HG02798 (cell line): ENCODE measurements at regions not wholly inside any gene's neighbourhood (a gene's known extent, or its start where the extent isn't known, plus 50 kb on each side); places are given as distances from the start of the nearest gene placed in this dataset.
A peak's percentile ranks its signal among the peaks of the same experiment; 100 is the strongest.

ENCODE experiments used
- ATAC-seq: cut with Tn5 transposase; IDR thresholded peaks from one replicate; pipeline ENCODE4 v1.9.1; 2021; ENCODE audit warnings: mild to moderate bottlenecking; ENCODE audit not compliant: unreplicated experiment, poor library complexity

GRCh38 chrY:12981074-12981473 lies 76.4 kb downstream of the DDX3Y start:
- no peak for ATAC-seq

- no peak for ATAC-seq
These were observed 77.7 kb downstream of the DDX3Y start for GRCh38 chrY:12982249-12982829.

DNA sequence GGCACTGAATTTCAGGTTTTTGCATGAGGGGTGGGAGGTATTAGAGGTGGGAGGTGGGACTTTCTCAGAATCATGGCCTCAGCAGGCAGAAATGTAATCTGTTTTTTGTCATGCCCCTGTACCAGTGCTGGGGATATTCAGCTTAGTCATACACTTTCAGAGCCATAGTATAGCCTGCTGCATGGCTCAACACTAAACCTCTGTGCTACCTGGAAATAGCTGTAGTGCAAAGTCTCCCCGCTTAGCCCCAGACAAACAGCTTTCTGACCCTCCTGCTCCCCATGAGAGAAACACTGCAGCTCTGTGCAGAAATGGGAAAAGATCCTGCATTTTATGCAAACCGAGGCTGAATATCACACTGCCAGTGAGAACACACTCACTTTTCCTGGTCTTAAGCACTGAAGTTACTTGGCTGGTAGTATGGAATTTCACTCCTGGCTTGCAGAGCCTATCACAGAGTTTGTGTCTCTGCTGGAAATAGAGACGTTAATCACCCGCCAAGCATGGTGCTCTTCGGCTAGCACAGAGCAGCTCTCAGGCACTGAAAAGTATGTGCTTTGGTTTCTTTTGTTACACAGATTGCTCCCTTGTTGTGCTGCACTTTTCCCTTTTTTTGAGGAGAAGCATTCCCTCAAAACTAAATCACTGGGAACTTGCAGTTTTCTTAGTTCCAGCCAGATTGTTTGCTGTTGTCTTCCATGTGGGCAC lies 80.1 kb downstream of the DDX3Y start:
- ATAC-seq, result no peak

GRCh38 chrY:13017493-13017892 lies 112.8 kb downstream of the DDX3Y start:
- ATAC-seq, result no peak

DNA sequence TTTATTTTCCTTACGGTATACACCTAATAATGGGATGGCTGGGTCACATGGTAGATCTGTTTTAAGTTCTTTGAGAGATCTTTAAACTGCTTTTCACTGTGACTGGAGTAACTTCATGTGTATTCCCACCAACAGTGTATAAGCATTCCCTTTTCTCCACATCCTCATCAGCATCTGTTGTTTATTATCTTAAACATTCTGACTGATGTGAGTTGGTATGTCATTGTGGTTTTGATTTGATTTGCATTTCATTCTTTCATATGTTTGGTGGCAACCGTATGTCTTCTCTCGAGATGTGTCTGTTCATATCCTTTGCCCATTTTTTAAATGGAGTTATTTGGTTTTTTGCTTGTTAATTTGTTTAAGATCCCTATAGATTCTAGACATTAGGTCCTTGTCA lies 114.8 kb downstream of the DDX3Y start:
- ATAC-seq, result no peak

- peak; percentile 49 for ATAC-seq
These were observed 116.2 kb downstream of the DDX3Y start for GRCh38 chrY:13020839-13021238.

GRCh38 chrY:13023607-13024006 lies 118.9 kb downstream of the DDX3Y start:
- ATAC-seq, result no peak

DNA sequence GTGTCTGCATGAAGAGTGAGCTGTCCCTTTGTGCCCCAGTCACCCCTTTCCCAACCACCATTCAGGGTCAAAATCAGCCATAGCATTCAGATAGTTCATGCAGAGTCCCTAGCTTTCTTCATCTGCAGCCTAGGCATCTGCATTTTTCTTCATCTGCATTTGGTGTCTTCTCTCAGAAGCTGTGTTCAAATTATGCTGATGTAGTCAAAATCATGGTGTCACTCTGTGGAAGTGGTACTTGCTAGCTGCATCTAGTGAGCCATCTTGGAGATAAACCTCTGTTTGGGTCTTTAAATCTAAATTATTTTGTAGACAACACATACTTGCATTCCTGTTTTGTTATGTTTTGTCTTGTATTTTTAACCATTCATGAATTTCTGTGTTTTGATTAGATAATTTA lies 119.8 kb downstream of the DDX3Y start:
- ATAC-seq, result no peak

- no peak for ATAC-seq
These were observed 122.2 kb downstream of the DDX3Y start for GRCh38 chrY:13026906-13027305.

DNA sequence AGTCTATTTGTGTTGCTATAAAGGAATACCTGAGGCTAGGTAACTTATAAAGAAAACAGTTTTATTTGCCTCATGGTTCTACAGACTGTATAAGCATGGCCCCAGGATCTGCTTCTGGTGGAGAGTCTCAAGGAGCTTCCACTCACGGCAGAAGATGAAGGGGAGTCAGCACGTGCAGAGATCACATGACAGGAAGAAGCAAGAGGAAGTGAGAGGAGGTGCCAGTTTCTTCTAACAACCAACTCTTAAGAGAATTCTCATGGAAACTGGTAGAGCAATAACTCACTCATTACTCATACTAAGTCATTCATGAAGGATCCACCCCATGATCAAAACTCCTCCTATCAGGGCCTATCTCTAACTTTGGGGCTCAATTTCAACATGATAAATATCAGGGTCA lies 135.6 kb downstream of the DDX3Y start:
- ATAC-seq, result no peak

DNA sequence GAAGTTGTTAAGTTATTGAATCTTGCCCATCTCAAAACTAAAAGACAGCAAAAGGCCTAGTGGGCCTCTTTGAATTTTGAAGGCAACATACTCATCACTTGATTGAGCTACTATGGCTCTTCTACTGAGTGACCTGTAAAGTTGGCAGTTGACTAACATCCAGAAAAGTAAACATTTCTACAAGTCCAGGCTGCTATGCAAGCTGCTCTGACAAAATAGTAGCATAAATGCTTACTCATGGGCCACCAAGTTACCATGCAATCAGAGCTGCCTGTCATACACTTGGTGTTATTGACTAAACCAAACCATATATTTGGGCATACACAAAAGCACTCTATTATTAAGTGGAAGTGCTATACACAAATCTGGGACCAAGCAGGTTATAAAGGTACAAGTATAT lies 148.8 kb downstream of the DDX3Y start:
- no peak for ATAC-seq

DNA sequence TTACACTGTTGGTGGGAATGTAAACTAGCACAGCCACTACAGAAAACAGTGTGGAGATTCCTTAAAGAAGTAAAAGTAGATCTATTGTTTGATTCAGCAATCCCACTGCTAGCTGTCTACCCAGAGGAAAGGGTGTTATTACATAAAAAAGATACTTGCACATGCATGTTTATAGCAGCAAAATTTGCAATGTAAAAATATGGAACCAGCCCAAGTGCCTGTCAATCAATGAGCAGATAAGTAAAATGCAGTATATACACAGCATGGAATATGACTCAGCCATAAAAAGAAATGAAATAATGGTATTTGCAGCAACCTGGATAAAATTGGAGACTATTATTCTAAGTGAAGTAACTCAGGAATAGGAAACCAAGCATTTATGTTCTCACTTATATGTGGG lies 161.7 kb downstream of the DDX3Y start:
- no peak for ATAC-seq

DNA sequence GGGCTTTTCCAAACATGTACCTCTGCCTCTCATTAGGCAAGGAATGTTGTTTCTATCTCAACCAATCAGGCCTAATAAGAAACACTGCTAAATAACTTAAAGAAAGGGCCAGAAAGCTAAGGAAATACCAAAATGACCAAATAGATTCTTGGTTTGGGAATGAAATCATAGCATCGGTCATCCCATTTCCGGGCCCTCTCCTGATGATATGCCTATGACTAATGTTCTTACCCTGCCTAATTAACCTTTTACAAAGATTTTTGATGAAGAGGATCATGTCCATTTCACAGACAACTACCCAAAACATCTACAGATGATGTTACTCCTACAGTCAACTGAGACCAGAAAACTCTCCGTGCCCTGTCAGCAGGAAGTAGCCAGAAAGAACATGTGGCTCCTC lies 164.0 kb downstream of the DDX3Y start:
- ATAC-seq, result no peak

DNA sequence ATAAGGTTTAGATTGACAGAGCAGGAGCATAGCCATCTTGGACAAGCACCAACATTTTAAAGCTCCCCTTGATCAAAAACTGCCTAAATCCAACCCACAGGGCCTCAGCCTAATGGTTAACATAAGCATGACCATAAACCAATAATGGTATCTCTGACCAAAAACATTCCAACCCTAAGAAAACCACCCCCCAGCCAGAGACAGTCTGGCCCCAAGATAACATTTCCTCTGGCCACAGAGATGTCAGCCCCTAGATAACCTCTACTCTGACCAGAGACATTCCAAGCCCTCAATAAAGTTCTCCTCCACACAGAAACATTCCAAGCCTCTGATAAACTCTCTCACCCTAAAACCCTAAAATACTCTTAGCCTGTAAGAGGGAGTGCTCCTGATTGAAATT lies 164.4 kb downstream of the DDX3Y start:
- no peak for ATAC-seq

DNA sequence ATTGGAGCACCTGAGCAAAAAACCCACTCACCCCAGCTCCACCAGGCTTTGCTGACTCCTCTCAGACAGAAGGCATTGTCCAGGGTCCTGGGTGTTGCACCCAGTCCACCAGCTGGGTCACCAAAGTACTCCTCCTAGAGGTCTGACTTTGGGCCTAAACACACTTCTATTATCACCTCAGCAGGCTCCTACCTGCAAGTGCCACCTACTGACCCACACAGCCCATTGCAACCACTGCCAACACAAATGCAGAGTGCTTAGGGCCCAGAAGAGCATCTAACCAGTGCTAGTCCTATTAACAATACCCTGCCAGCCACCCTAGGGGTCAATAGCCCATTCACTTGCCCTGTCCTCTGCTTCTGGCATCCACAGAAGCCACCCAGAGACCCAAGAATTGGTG lies 178.1 kb downstream of the DDX3Y start:
- ATAC-seq, result no peak

GRCh38 chrY:13091575-13091974 lies 186.9 kb downstream of the DDX3Y start:
- ATAC-seq, result no peak

- ATAC-seq, result no peak
These were observed 188.3 kb downstream of the DDX3Y start for GRCh38 chrY:13092986-13093385.

DNA sequence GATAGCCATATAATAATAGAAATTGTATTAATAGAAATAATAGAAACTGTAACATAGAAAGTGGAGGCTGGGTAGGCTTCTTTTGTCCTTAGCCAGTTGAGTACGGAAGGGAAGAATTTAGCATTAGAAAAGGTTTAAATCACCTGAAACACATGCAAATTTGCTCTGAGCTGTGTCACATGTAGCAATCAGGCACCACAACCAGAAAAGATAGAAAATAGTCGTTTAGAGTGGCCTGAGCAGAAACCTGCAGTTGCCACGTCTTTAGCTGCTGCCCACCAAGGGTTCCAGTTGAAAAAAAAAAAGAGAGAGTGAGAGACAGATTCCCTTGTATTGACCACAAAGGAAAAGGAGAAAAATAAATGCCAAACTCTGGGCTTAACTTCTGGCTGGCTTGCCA lies 188.8 kb downstream of the DDX3Y start:
- no peak for ATAC-seq

DNA sequence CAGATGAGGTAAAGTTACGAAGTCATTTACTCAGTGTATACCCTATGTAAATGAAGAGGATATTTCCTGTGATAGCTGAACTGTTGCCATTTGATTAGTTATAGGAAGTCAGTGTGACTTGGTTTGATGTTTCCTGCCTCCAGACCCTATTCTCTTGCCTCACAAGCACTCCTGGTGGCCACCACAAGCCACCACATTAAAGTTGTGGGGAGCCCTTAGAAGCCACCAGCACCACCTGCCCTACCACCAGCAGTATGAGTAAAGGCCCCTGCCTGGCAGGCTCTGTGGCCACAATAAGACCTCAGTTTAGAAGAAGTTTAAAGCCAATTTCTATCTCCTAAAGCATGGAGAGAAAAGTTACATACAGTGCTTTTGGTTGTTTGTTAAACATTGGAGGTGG lies 189.7 kb downstream of the DDX3Y start:
- ATAC-seq, result no peak

DNA sequence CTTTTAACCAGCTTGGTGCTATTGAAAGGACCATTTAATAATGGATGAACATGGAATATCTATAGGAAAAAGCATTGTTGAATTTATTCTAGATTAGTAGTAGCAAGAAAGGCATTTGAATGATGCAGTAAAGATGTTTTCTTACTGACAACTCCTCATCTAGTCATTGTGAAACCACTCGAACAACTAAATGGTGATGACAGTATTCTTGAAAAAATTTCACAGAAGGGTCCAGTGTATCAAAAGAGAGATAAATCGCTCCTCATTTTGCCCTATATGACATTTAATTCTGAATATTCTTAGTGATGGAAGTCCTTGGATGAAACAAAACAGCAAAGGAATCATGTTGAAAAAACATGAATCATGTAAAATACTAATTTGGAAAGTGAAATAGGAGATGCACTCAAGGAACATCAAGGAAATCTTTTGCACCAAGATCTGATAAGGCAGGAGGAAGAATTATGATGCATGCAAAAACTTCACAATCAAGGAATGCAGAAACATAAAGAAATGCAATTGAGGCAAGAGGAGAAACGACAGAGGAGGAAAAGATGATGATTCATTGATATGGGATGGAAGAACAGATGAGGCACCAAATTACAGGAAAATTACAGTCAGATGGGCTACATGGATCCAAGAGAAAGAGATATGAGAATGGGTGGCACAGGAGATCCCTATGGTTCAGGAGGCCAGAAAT lies 190.4 kb downstream of the DDX3Y start:
- ATAC-seq, result no peak

- peak; percentile 92 for ATAC-seq
These were observed 222.3 kb downstream of the DDX3Y start for GRCh38 chrY:13126881-13127456.
